ENCODE measurements at regions not wholly inside any gene's neighbourhood (a gene's known extent, or its start where the extent isn't known, plus 50 kb on each side); places are given as distances from the start of the nearest gene placed in this dataset.

- TF ChIP-seq POLR2AphosphoS5 (IDR thresholded peaks at IDR 0.05; ENCODE audit: low read depth, low read length) = no peak
- no peak for TF ChIP-seq FOXP2 (optimal IDR thresholded peaks at IDR 0.05; ENCODE audit: borderline replicate concordance, extremely low read depth, extremely low read length, insufficient read depth)
- no peak for TF ChIP-seq REST (IDR thresholded peaks at IDR 0.05; ENCODE audit: insufficient read depth in 1 of 2, low read depth in 2 of 2, low read length in 2 of 2)
- TF ChIP-seq SIN3A (IDR thresholded peaks at IDR 0.05; ENCODE audit: borderline replicate concordance, insufficient read depth, low read length) = no peak
- TF ChIP-seq TAF1 (IDR thresholded peaks at IDR 0.05; ENCODE audit: borderline replicate concordance, insufficient read depth, low read length) = no peak
These were observed 169.6 kb upstream of the TLE3 start for GRCh38 chr15:70267306-70267705.

DNA sequence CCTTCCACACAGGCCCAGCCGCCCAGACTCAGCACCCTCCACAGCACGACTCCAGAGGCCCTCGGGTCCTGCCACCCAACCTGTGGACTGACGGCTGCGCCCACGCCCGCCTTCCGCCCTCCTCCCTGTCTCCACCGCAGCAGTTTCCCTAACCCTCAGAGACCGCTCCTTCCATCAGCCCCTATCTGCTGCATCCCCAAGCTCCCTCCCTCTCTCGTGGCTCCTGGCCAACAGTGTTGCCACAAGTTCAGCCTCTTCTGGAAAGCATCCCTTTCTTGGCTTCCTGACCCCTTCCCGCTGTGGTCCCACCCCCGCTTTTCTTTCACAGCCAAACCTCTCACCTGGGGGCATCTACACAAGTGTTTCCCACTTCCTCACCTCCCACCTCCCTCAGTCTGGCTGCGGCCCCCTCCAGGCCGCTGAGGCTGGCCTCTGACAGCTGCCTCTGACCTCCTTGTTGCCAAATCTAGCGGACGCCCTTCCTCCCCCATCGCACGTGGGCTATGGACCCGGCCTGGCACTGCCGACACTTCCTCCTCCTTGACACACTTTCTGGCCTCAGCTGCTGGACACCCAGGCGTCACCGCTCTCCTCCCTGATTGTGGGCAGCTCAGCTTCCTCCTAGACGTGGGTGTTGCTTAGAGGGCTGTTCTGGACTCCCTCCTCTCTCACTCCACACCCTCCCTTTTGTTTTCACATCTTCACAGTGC is 168.8 kb upstream of the TLE3 start:
- no peak for TF ChIP-seq TAF1 (IDR thresholded peaks at IDR 0.05; ENCODE audit: borderline replicate concordance, insufficient read depth, low read length)
- no peak for TF ChIP-seq POLR2AphosphoS5 (IDR thresholded peaks at IDR 0.05; ENCODE audit: low read depth, low read length)
- peak in 1 of 2 experiments; percentile 71; a peak in 2 of 4 replicates for TF ChIP-seq REST (IDR thresholded peaks at IDR 0.05; ENCODE audit: insufficient read depth in 1 of 2, low read depth in 2 of 2, low read length in 2 of 2)
- TF ChIP-seq FOXP2 (optimal IDR thresholded peaks at IDR 0.05; ENCODE audit: borderline replicate concordance, extremely low read depth, extremely low read length, insufficient read depth) = peak; percentile 62
- peak; percentile 15; the same call in 1 of the 2 replicates for TF ChIP-seq SIN3A (IDR thresholded peaks at IDR 0.05; ENCODE audit: borderline replicate concordance, insufficient read depth, low read length)

DNA sequence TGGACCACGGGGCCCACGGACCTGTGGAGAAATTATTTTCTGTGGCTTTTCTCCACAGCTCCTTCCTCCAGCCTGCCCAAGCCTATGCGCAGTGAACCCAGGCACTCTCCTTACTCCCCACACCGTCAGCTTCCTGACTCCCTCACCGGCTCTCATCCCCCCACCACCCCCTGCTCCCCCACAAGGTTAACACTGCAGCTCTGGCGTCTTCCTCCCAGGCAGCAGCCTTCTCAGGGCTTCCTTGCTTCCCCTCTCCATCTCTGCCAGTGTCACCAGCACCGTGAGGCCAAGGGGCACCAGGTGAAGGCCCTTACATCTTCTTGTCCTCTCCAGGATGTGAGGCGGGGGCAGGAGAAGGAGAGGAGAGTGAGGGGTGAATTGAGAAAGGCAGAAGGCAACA is 168.3 kb upstream of the TLE3 start:
- TF ChIP-seq TAF1 (IDR thresholded peaks at IDR 0.05; ENCODE audit: borderline replicate concordance, insufficient read depth, low read length) = no peak
- TF ChIP-seq REST (IDR thresholded peaks at IDR 0.05; ENCODE audit: insufficient read depth in 1 of 2, low read depth in 2 of 2, low read length in 2 of 2) = no peak
- no peak for TF ChIP-seq SIN3A (IDR thresholded peaks at IDR 0.05; ENCODE audit: borderline replicate concordance, insufficient read depth, low read length)
- TF ChIP-seq POLR2AphosphoS5 (IDR thresholded peaks at IDR 0.05; ENCODE audit: low read depth, low read length) = no peak
- TF ChIP-seq FOXP2 (optimal IDR thresholded peaks at IDR 0.05; ENCODE audit: borderline replicate concordance, extremely low read depth, extremely low read length, insufficient read depth) = no peak

GRCh38 chr15:70265466-70265978 is 167.8 kb upstream of the TLE3 start:
- TF ChIP-seq TAF1 (IDR thresholded peaks at IDR 0.05; ENCODE audit: borderline replicate concordance, insufficient read depth, low read length) = no peak
- TF ChIP-seq SIN3A (IDR thresholded peaks at IDR 0.05; ENCODE audit: borderline replicate concordance, insufficient read depth, low read length) = no peak
- no peak for TF ChIP-seq POLR2AphosphoS5 (IDR thresholded peaks at IDR 0.05; ENCODE audit: low read depth, low read length)
- TF ChIP-seq FOXP2 (optimal IDR thresholded peaks at IDR 0.05; ENCODE audit: borderline replicate concordance, extremely low read depth, extremely low read length, insufficient read depth) = no peak
- no peak for TF ChIP-seq REST (IDR thresholded peaks at IDR 0.05; ENCODE audit: insufficient read depth in 1 of 2, low read depth in 2 of 2, low read length in 2 of 2)
